ENCODE measurements at regions not wholly inside any gene's neighbourhood (a gene's known extent, or its start where the extent isn't known, plus 50 kb on each side); places are given as distances from the start of the nearest gene placed in this dataset.
A peak's percentile ranks its signal among the peaks of the same experiment; 100 is the strongest.

GRCh38 chr13:29946093-29946492 lies 95.7 kb upstream of the UBL3 start:
- DNase-seq = no peak

- no peak for DNase-seq
Observed at GRCh38 chr13:29943686-29944085, 93.3 kb upstream of the UBL3 start.

- DNase-seq = no peak
Observed at GRCh38 chr13:29943273-29943672, 92.9 kb upstream of the UBL3 start.

- DNase-seq = no peak
Observed at GRCh38 chr13:29940715-29941114, 90.3 kb upstream of the UBL3 start.

GRCh38 chr13:29939158-29939557 lies 88.7 kb upstream of the UBL3 start:
- no peak for DNase-seq

- no peak for DNase-seq
Observed at GRCh38 chr13:29937841-29938240, 87.4 kb upstream of the UBL3 start.

- no peak for DNase-seq
Observed at GRCh38 chr13:29937379-29937778, 87.0 kb upstream of the UBL3 start.

- no peak for DNase-seq
Observed at GRCh38 chr13:29936956-29937355, 86.5 kb upstream of the UBL3 start.

- no peak for DNase-seq
Observed at GRCh38 chr13:29936051-29936813, 85.8 kb upstream of the UBL3 start.

GRCh38 chr13:29935309-29935981 lies 85.0 kb upstream of the UBL3 start:
- DNase-seq = no peak

- DNase-seq = peak; percentile 10 to 42
Observed at GRCh38 chr13:29934531-29935308, 84.3 kb upstream of the UBL3 start.

GRCh38 chr13:29933401-29933800 lies 83.0 kb upstream of the UBL3 start:
- DNase-seq = no peak

GRCh38 chr13:29931696-29932095 lies 81.3 kb upstream of the UBL3 start:
- DNase-seq = no peak

GRCh38 chr13:29929062-29929847 lies 78.8 kb upstream of the UBL3 start:
- no peak for DNase-seq

- DNase-seq = no peak
Observed at GRCh38 chr13:29926098-29926476, 75.7 kb upstream of the UBL3 start.

GRCh38 chr13:29925457-29926097 lies 75.2 kb upstream of the UBL3 start:
- DNase-seq = no peak

- peak; percentile 12 to 62 for DNase-seq
Observed at GRCh38 chr13:29924482-29925350, 74.3 kb upstream of the UBL3 start.

GRCh38 chr13:29923554-29924481 lies 73.4 kb upstream of the UBL3 start:
- DNase-seq = peak in 1 of 2 experiments; percentile 66

GRCh38 chr13:29922896-29923295 lies 72.5 kb upstream of the UBL3 start:
- DNase-seq = no peak

- DNase-seq = no peak
Observed at GRCh38 chr13:29922281-29922821, 71.9 kb upstream of the UBL3 start.
